Germinal center (tissue), 1 donor: ENCODE measurements at regions not wholly inside any gene's neighbourhood (a gene's known extent, or its start where the extent isn't known, plus 50 kb on each side); places are given as distances from the start of the nearest gene placed in this dataset.

Experiments used
- DNase-seq: peaks from one replicate; pipeline ENCODE4 v3.0.0; 2012; ENCODE audit warnings: mixed read lengths, low spot score

- DNase-seq = no peak
Observed at GRCh38 chr21:36555199-36555800, 75.4 kb upstream of the CLDN14 start.

GRCh38 chr21:36557316-36557715 lies 77.4 kb upstream of the CLDN14 start:
- DNase-seq = no peak

GRCh38 chr21:36560933-36561575 lies 81.1 kb upstream of the CLDN14 start:
- DNase-seq = no peak

- no peak for DNase-seq
Observed at GRCh38 chr21:36563341-36563926, 83.5 kb upstream of the CLDN14 start.

- no peak for DNase-seq
Observed at GRCh38 chr21:36564647-36565046, 84.7 kb upstream of the CLDN14 start.

- DNase-seq = no peak
Observed at GRCh38 chr21:36565540-36565939, 85.6 kb upstream of the CLDN14 start.

GRCh38 chr21:36566644-36567043 lies 86.7 kb upstream of the CLDN14 start:
- DNase-seq = no peak

- DNase-seq = no peak
Observed at GRCh38 chr21:36567216-36567885, 87.4 kb upstream of the CLDN14 start.

GRCh38 chr21:36569511-36569910 lies 89.6 kb upstream of the CLDN14 start:
- no peak for DNase-seq

GRCh38 chr21:36571556-36571955 lies 91.6 kb upstream of the CLDN14 start:
- no peak for DNase-seq

- DNase-seq = no peak
Observed at GRCh38 chr21:36572039-36572438, 92.1 kb upstream of the CLDN14 start.

- no peak for DNase-seq
Observed at GRCh38 chr21:36575306-36575705, 95.4 kb upstream of the CLDN14 start.

GRCh38 chr21:36576441-36576840 lies 96.5 kb upstream of the CLDN14 start:
- DNase-seq = no peak

GRCh38 chr21:36579898-36580297 lies 100.0 kb upstream of the CLDN14 start:
- DNase-seq = no peak

- DNase-seq = no peak
Observed at GRCh38 chr21:36582271-36582670, 102.3 kb upstream of the CLDN14 start.

GRCh38 chr21:36583591-36583990 lies 103.7 kb upstream of the CLDN14 start:
- no peak for DNase-seq

- DNase-seq = no peak
Observed at GRCh38 chr21:36584980-36585940, 105.3 kb upstream of the CLDN14 start.

- no peak for DNase-seq
Observed at GRCh38 chr21:36587388-36587787, 107.5 kb upstream of the CLDN14 start.

- peak; percentile 31 for DNase-seq
Observed at GRCh38 chr21:36589352-36589971, 109.5 kb upstream of the SIM2 start.

- DNase-seq = no peak
Observed at GRCh38 chr21:36591326-36591970, 107.5 kb upstream of the SIM2 start.

- no peak for DNase-seq
Observed at GRCh38 chr21:36596174-36596573, 102.7 kb upstream of the SIM2 start.
